HepG2 (cell line): ENCODE measurements at regions not wholly inside any gene's neighbourhood (a gene's known extent, or its start where the extent isn't known, plus 50 kb on each side); places are given as distances from the start of the nearest gene placed in this dataset.

Source experiments
- ATAC-seq: fragments of 200-7000 bp; cut with Tn5 transposase; 3 replicates; pipeline ENCODE4 v1.9.1; 2020; ENCODE audit warnings: mild to moderate bottlenecking, moderate library complexity
- BruUV-seq: library from RNA; stranded (reverse); fragments of 400-500 nt; replicated peaks from 2 replicates; lab custom pipeline; 2021; lab: Mats Ljungman, UMichigan
- CTCF ChIA-PET: fragments of 300-600 bp; formaldehyde crosslinking; extraction: SDS; loops from one replicate; lab custom pipeline; 2021; ENCODE audit warnings: low total read pairs, inconsistent platforms, low intra/inter-chr PET ratio; lab: Yijun Ruan, JAX
- POLR2A ChIA-PET: fragments of 350-600 bp; sonication (Branson Sonifier 250); formaldehyde crosslinking; loops from one replicate; lab custom pipeline; 2020; ENCODE audit warnings: antibody characterized with exemption, inconsistent platforms; lab: Yijun Ruan, JAX
- DNase-seq: peaks from one replicate; pipeline ENCODE4 v3.0.0-alpha.2; 2015; ENCODE audit warnings: low spot score
- FAIRE-seq: peaks from 3 replicates; lab custom pipeline; 2011; peaks lifted over from hg19 to GRCh38; lab: Jason Lieb, UNC
- H2AFZ ChIP-seq: one replicate; pipeline ENCODE4 v1.6.1; 2011; ENCODE audit warnings: low read length, inconsistent platforms
- H3K27ac ChIP-seq: fragments of 300-600 bp; 3 replicates; pipeline ENCODE4 v1.8.0; 2011; ENCODE audit warnings: mixed run types, mild to moderate bottlenecking, mixed read lengths, low read length, inconsistent platforms; ENCODE audit not compliant: insufficient read depth; ENCODE audit errors: extremely low read length
- H3K27me3 ChIP-seq, 2 experiments: fragments of 200-600 bp in 1 of 2; 2 replicates in 1 of 2; 3 replicates in 1 of 2; pipeline versions ENCODE4 v1.6.0 to v1.8.0; 2011; ENCODE audit warnings: low read length in 2 of 2, mild to moderate bottlenecking in 2 of 2, moderate library complexity in 2 of 2, inconsistent platforms in 1 of 2; ENCODE audit not compliant: insufficient read depth in 2 of 2, control insufficient read depth in 1 of 2
- H3K36me3 ChIP-seq, 2 experiments: fragments of 200-600 bp in 1 of 2; replicated peaks in 1 of 2; 2 replicates in 1 of 2; 3 replicates in 1 of 2; pipeline versions ENCODE4 v1.5.1 to v1.8.0; 2011; ENCODE audit warnings: low read length in 2 of 2, inconsistent platforms in 1 of 2; ENCODE audit not compliant: insufficient read depth in 2 of 2, control insufficient read depth in 1 of 2
- H3K4me1 ChIP-seq: 2 replicates; pipeline ENCODE4 v1.5.1; 2012; ENCODE audit warnings: low read length, inconsistent platforms; ENCODE audit not compliant: insufficient read depth
- H3K4me2 ChIP-seq: 2 replicates; pipeline ENCODE4 v1.6.0; 2011; ENCODE audit warnings: low read depth, low read length, inconsistent platforms
- H3K4me3 ChIP-seq, 3 experiments: fragments of 200-600 bp in 1 of 3; sonication (generic), shearing (Covaris generic) in 1 of 3; replicated peaks in 1 of 3; 2 replicates each; pipeline ENCODE4 v1.5.1; 2011 to 2016; ENCODE audit warnings: low read length in 3 of 3, inconsistent platforms in 2 of 3, low read depth in 2 of 3, mild to moderate bottlenecking in 2 of 3, control low read depth in 1 of 3, mixed read lengths in 1 of 3; ENCODE audit not compliant: insufficient read depth in 1 of 3
- H3K79me2 ChIP-seq: one replicate; pipeline ENCODE4 v1.6.1; 2011; ENCODE audit warnings: low read length, inconsistent platforms; ENCODE audit not compliant: insufficient read depth
- H3K9ac ChIP-seq: 2 replicates; pipeline ENCODE4 v1.6.0; 2011; ENCODE audit warnings: mild to moderate bottlenecking, low read depth, low read length, inconsistent platforms; ENCODE audit not compliant: insufficient read depth
- H3K9me3 ChIP-seq: 2 replicates; pipeline ENCODE4 v1.5.1; 2012; ENCODE audit warnings: mild to moderate bottlenecking, low read length
- H4K20me1 ChIP-seq: 2 replicates; pipeline ENCODE4 v1.6.0; 2011; ENCODE audit warnings: inconsistent platforms, mild to moderate bottlenecking, low read length, moderate library complexity; ENCODE audit not compliant: insufficient read depth
- CEBPG ChIP-seq: IDR thresholded peaks from 2 replicates; pipeline ENCODE4 v1.6.1; 2016
- CENPBD1 ChIP-seq: sonication (generic); formaldehyde crosslinking; IDR thresholded peaks from 2 replicates; pipeline ENCODE4 v1.8.0; 2022; ENCODE audit warnings: missing genetic modification reagents, low read depth, mild to moderate bottlenecking, borderline replicate concordance
- CREB1 ChIP-seq, 2 experiments: fragments of 450-650 bp in 1 of 2; IDR thresholded peaks; 2 replicates each; pipeline ENCODE4 v1.6.1; 2016 to 2017; ENCODE audit warnings: control low read depth in 1 of 2, mild to moderate bottlenecking in 1 of 2, missing compliant biosample characterization in 1 of 2, missing genetic modification characterization in 1 of 2
- DDIT3 ChIP-seq: sonication (generic); formaldehyde crosslinking; IDR thresholded peaks from 2 replicates; pipeline ENCODE4 v1.4.0; 2020; ENCODE audit warnings: mild to moderate bottlenecking, missing genetic modification reagents
- FOXO1 ChIP-seq: sonication (generic); formaldehyde crosslinking; IDR thresholded peaks from 2 replicates; pipeline ENCODE4 v1.4.0; 2020; ENCODE audit warnings: missing genetic modification reagents
- GABPB1 ChIP-seq: IDR thresholded peaks from 2 replicates; pipeline ENCODE4 v1.6.1; 2016; ENCODE audit warnings: mild to moderate bottlenecking, missing genetic modification reagents, moderate library complexity, missing compliant biosample characterization
- GPN1 ChIP-seq: sonication (generic); formaldehyde crosslinking; IDR thresholded peaks from 2 replicates; pipeline ENCODE4 v1.5.1; 2020; ENCODE audit warnings: missing genetic modification reagents, borderline replicate concordance
- MLXIP ChIP-seq: sonication (generic); formaldehyde crosslinking; IDR thresholded peaks from 2 replicates; pipeline ENCODE4 v1.9.0; 2021; ENCODE audit warnings: missing genetic modification reagents, borderline replicate concordance
- NCOA5 ChIP-seq: sonication (generic); formaldehyde crosslinking; IDR thresholded peaks from 2 replicates; pipeline ENCODE4 v1.4.0; 2020; ENCODE audit warnings: missing genetic modification reagents
- SMAD3 ChIP-seq: sonication (generic); formaldehyde crosslinking; IDR thresholded peaks from 2 replicates; pipeline ENCODE4 v1.4.0; 2020; ENCODE audit warnings: missing genetic modification reagents
- YEATS2 ChIP-seq: sonication (generic); formaldehyde crosslinking; IDR thresholded peaks from 2 replicates; pipeline ENCODE4 v1.4.0; 2020; ENCODE audit warnings: missing genetic modification reagents, borderline replicate concordance
- ZBTB21 ChIP-seq: sonication (generic); formaldehyde crosslinking; IDR thresholded peaks from 2 replicates; pipeline ENCODE4 v1.4.0; 2020; ENCODE audit warnings: missing genetic modification reagents
- ZBTB7A ChIP-seq: sonication (generic); formaldehyde crosslinking; IDR thresholded peaks from 2 replicates; pipeline ENCODE4 v1.8.0; 2022; ENCODE audit warnings: mild to moderate bottlenecking, missing genetic modification reagents
- ZNF34 ChIP-seq: sonication (generic); formaldehyde crosslinking; IDR thresholded peaks from 2 replicates; pipeline ENCODE4 v1.4.0; 2020; ENCODE audit warnings: mild to moderate bottlenecking, missing genetic modification reagents, borderline replicate concordance
- ZNF556 ChIP-seq: sonication (generic); formaldehyde crosslinking; IDR thresholded peaks from 2 replicates; pipeline ENCODE4 v1.4.0; 2020; ENCODE audit warnings: mild to moderate bottlenecking, missing genetic modification reagents, borderline replicate concordance
- ZNF619 ChIP-seq: sonication (generic); formaldehyde crosslinking; IDR thresholded peaks from 2 replicates; pipeline ENCODE4 v1.4.0; 2020; ENCODE audit warnings: mild to moderate bottlenecking, missing genetic modification reagents
- ZNF670 ChIP-seq: sonication (generic); formaldehyde crosslinking; IDR thresholded peaks from 2 replicates; pipeline ENCODE4 v1.8.0; 2022; ENCODE audit warnings: mild to moderate bottlenecking, missing genetic modification reagents, borderline replicate concordance
- ZNF766 ChIP-seq: sonication (generic); formaldehyde crosslinking; IDR thresholded peaks from 2 replicates; pipeline ENCODE4 v1.5.0; 2020; ENCODE audit warnings: missing genetic modification reagents, borderline replicate concordance
- WGBS: methylation state at CpG from one replicate; pipeline ENCODE4 v1.1.6; 2017; ENCODE audit warnings: low lambda C conversion rate; 5-methylcytosine and 5-hydroxymethylcytosine counted together
- in situ Hi-C: cut with HindIII; loops from 2 replicates; pipeline ENCODE4 v1.10.0; 2017; ENCODE audit warnings: low pct_unique_long_range_greater_than_20kb; ENCODE audit not compliant: extremely low pct_ligation_motif_present
- intact Hi-C: fragments of 100-400 bp; cut with micrococcal nuclease; formaldehyde crosslinking; loops from one replicate; pipeline ENCODE4 v1.10.0; 2022; ENCODE audit not compliant: unreplicated experiment

GRCh38 chr12:89070603-89071002 is 281.7 kb downstream of the DUSP6 start:
- CTCF ChIA-PET, result no interaction called here

More at GRCh38 chr12:89070603-89071002, 281.7 kb downstream of the DUSP6 start:
- H3K9ac ChIP-seq, result no peak overlapping the region
- no peaks in the 10 kb centered on the region for H3K4me1 ChIP-seq
- no peak for ATAC-seq
- DNase-seq, result no peak
- intact Hi-C loops (no loop called here), in situ Hi-C loops (loop anchor here (25.0 kb wide), 1 partner anchor 267 kb away; no protein-coding TSS in a partner anchor)
- H4K20me1 ChIP-seq, result no peaks in the 10 kb centered on the region
- 5% methylated on average over 1 of the region's 1 CpG for WGBS
- BruUV-seq, result no TSS peak
- H3K27me3 ChIP-seq, result no peaks in the 10 kb centered on the region
- H3K4me2 ChIP-seq, result no peak overlapping the region
- H3K79me2 ChIP-seq, result no peaks in the 10 kb centered on the region
- no peak overlapping the region for H3K27ac ChIP-seq
- H2AFZ ChIP-seq, result no peak overlapping the region
- no peak for FAIRE-seq
- TF ChIP-seq ZNF34 (CRISPR knock-in tag) (no peak), ZNF766 (CRISPR knock-in tag) (no peak), MLXIP (no peak), FOXO1 (no peak), SMAD3 (CRISPR knock-in tag) (no peak), CENPBD1 (CRISPR knock-in tag) (no peak), CEBPG (CRISPR knock-in tag) (no peak), ZNF619 (no peak), GABPB1 (CRISPR knock-in tag) (no peak), ZBTB21 (CRISPR knock-in tag) (no peak), ZBTB7A (CRISPR knock-in tag) (no peak), GPN1 (CRISPR knock-in tag) (no peak), NCOA5 (CRISPR knock-in tag) (no peak), ZNF556 (CRISPR knock-in tag) (no peak), DDIT3 (CRISPR knock-in tag) (no peak), CREB1 (IDR thresholded peaks at IDR 0.05) (no peak), CREB1 (CRISPR knock-in tag; IDR thresholded peaks at IDR 0.05) (no peak), ZNF670 (CRISPR knock-in tag) (no peak), YEATS2 (no peak)
- no peaks in the 10 kb centered on the region for H3K9me3 ChIP-seq
- H3K36me3 ChIP-seq, result no peaks in the 10 kb centered on the region
- POLR2A ChIA-PET, result no interaction called here
- no peak overlapping the region for H3K4me3 ChIP-seq
